IMR-90 (cell line): ENCODE measurements at regions not wholly inside any gene's neighbourhood (a gene's known extent, or its start where the extent isn't known, plus 50 kb on each side); places are given as distances from the start of the nearest gene placed in this dataset.
A peak's percentile ranks its signal among the peaks of the same experiment; 100 is the strongest.

Experiments
- ATAC-seq: fragments of 200-7000 bp; cut with Tn5 transposase; 2 replicates; pipeline ENCODE4 v1.9.1; 2020; ENCODE audit warnings: low read depth, mild to moderate bottlenecking, moderate library complexity
- BruUV-seq: library from RNA; stranded (reverse); fragments of 400-500 nt; replicated peaks from 2 replicates; lab custom pipeline; 2021; lab: Mats Ljungman, UMichigan
- CTCF ChIA-PET: fragments of 300-600 bp; formaldehyde crosslinking; extraction: SDS; loops from one replicate; lab custom pipeline; 2021; ENCODE audit warnings: antibody characterized with exemption; lab: Yijun Ruan, JAX
- POLR2A ChIA-PET: fragments of 300-600 bp; sonication (Branson Sonifier 250); formaldehyde crosslinking; loops from one replicate; lab custom pipeline; 2022; ENCODE audit warnings: antibody characterized with exemption; ENCODE audit not compliant: unreplicated experiment; lab: Charles Lee
- DNase-seq: peaks from one replicate; pipeline ENCODE4 v3.0.0; 2013
- H2AFZ ChIP-seq: replicated peaks from 2 replicates; pipeline ENCODE3; 2013; ENCODE audit warnings: low read length, mild to moderate bottlenecking; ENCODE audit not compliant: poor library complexity
- H2AK5ac ChIP-seq: 2 replicates; pipeline ENCODE4 v1.6.1; 2013; ENCODE audit warnings: low read depth, low read length, inconsistent platforms
- H2AK9ac ChIP-seq: replicated peaks from 2 replicates; pipeline ENCODE3; 2013; ENCODE audit warnings: mild to moderate bottlenecking, low read depth, low read length, moderate library complexity; ENCODE audit not compliant: poor library complexity
- H2BK120ac ChIP-seq: 2 replicates; pipeline ENCODE4 v1.6.1; 2013; ENCODE audit warnings: low read depth, low read length, inconsistent platforms
- H2BK15ac ChIP-seq: 3 replicates; pipeline ENCODE4 v1.6.1; 2013; ENCODE audit warnings: low read depth, low read length, inconsistent platforms
- H2BK20ac ChIP-seq: 2 replicates; pipeline ENCODE4 v1.6.1; 2013; ENCODE audit warnings: low read depth, mild to moderate bottlenecking, inconsistent platforms, low read length, moderate library complexity
- H2BK5ac ChIP-seq: 2 replicates; pipeline ENCODE4 v1.6.1; 2013; ENCODE audit warnings: mild to moderate bottlenecking, low read depth, low read length, inconsistent platforms; ENCODE audit not compliant: poor library complexity, severe bottlenecking
- H3K14ac ChIP-seq: replicated peaks from 2 replicates; pipeline ENCODE4 v1.6.1; 2013; ENCODE audit warnings: low read depth, low read length, inconsistent platforms
- H3K18ac ChIP-seq: 2 replicates; pipeline ENCODE4 v1.6.1; 2013; ENCODE audit warnings: low read depth, low read length, control low read depth
- H3K23ac ChIP-seq: 2 replicates; pipeline ENCODE4 v1.6.1; 2013; ENCODE audit warnings: low read depth, low read length, inconsistent platforms
- H3K27ac ChIP-seq: 2 replicates; pipeline ENCODE4 v1.5.1; 2013; ENCODE audit warnings: mild to moderate bottlenecking, control low read depth, low read length; ENCODE audit not compliant: insufficient read depth
- H3K27me3 ChIP-seq: 2 replicates; pipeline ENCODE4 v1.6.1; 2013; ENCODE audit warnings: low read length; ENCODE audit not compliant: control insufficient read depth, insufficient read depth
- H3K36me3 ChIP-seq: 2 replicates; pipeline ENCODE4 v1.6.1; 2013; ENCODE audit warnings: low read length, mixed read lengths; ENCODE audit not compliant: control insufficient read depth, insufficient read depth
- H3K4ac ChIP-seq: 2 replicates; pipeline ENCODE4 v1.6.1; 2013; ENCODE audit warnings: low read depth, low read length, inconsistent platforms
- H3K4me1 ChIP-seq: 2 replicates; pipeline ENCODE4 v1.6.1; 2013; ENCODE audit warnings: low read length, mixed read lengths; ENCODE audit not compliant: control insufficient read depth, insufficient read depth
- H3K4me2 ChIP-seq: 2 replicates; pipeline ENCODE4 v1.6.1; 2013; ENCODE audit warnings: low read depth, mild to moderate bottlenecking, control low read depth, low read length, moderate library complexity
- H3K4me3 ChIP-seq: 2 replicates; pipeline ENCODE4 v1.5.1; 2013; ENCODE audit warnings: low read depth, mild to moderate bottlenecking, control low read depth, low read length, moderate library complexity; ENCODE audit not compliant: insufficient read depth
- H3K56ac ChIP-seq: 2 replicates; pipeline ENCODE4 v1.6.1; 2013; ENCODE audit warnings: low read length, inconsistent platforms; ENCODE audit not compliant: insufficient read depth; ENCODE audit errors: extremely low read depth
- H3K79me1 ChIP-seq, 2 experiments: 2 replicates each; pipeline ENCODE4 v1.6.1; 2013; ENCODE audit warnings: low read length in 2 of 2, inconsistent platforms in 1 of 2, low read depth in 1 of 2
- H3K9ac ChIP-seq: 2 replicates; pipeline ENCODE4 v1.6.1; 2013; ENCODE audit warnings: low read depth, low read length, control low read depth
- H3K9me1 ChIP-seq: 2 replicates; pipeline ENCODE4 v1.6.1; 2013; ENCODE audit warnings: low read length, inconsistent platforms; ENCODE audit not compliant: insufficient read depth
- H3K9me3 ChIP-seq: 2 replicates; pipeline ENCODE4 v1.6.1; 2013; ENCODE audit warnings: low read length; ENCODE audit not compliant: control insufficient read depth, insufficient read depth
- H4K20me1 ChIP-seq: 2 replicates; pipeline ENCODE4 v1.6.1; 2013; ENCODE audit warnings: low read length, inconsistent platforms; ENCODE audit not compliant: insufficient read depth
- H4K5ac ChIP-seq: 2 replicates; pipeline ENCODE4 v1.6.1; 2013; ENCODE audit warnings: mild to moderate bottlenecking, low read depth, low read length, control low read depth
- H4K8ac ChIP-seq, 2 experiments: 2 replicates each; pipeline ENCODE4 v1.6.1; 2013; ENCODE audit warnings: low read depth in 2 of 2, low read length in 2 of 2, control low read depth in 1 of 2, inconsistent platforms in 1 of 2
- H4K91ac ChIP-seq: 2 replicates; pipeline ENCODE4 v1.6.1; 2013; ENCODE audit warnings: low read depth, low read length, inconsistent platforms; ENCODE audit not compliant: insufficient read depth
- CEBPB ChIP-seq: IDR thresholded peaks from 2 replicates; pipeline ENCODE4 v1.6.1; 2012; ENCODE audit warnings: low read depth, low read length, improper control_type of control experiment
- FOS ChIP-seq: fragments of 150-350 bp; IDR thresholded peaks from 2 replicates; pipeline ENCODE4 v1.6.1; 2016; ENCODE audit warnings: low read depth, low read length
- MAZ ChIP-seq: IDR thresholded peaks from 2 replicates; pipeline ENCODE4 v1.6.1; 2012; ENCODE audit warnings: low read depth, mild to moderate bottlenecking, low read length, improper control_type of control experiment, moderate library complexity, borderline replicate concordance
- NFE2L2 ChIP-seq: fragments of 150-350 bp; IDR thresholded peaks from 2 replicates; pipeline ENCODE4 v1.6.1; 2016; ENCODE audit warnings: low read depth, mild to moderate bottlenecking, low read length
- POLR2A ChIP-seq: IDR thresholded peaks from 2 replicates; pipeline ENCODE4 v1.6.1; 2012; ENCODE audit warnings: mild to moderate bottlenecking, low read depth, low read length
- RAD21 ChIP-seq: IDR thresholded peaks from 2 replicates; pipeline ENCODE4 v1.6.1; 2012; ENCODE audit warnings: low read length, improper control_type of control experiment
- RCOR1 ChIP-seq: IDR thresholded peaks from 2 replicates; pipeline ENCODE4 v1.6.1; 2012; ENCODE audit warnings: mild to moderate bottlenecking, low read length, improper control_type of control experiment; ENCODE audit not compliant: insufficient replicate concordance
- WGBS, 2 experiments: methylation state at CpG; one replicate each; pipeline versions ENCODE4 v1.1.5 to v1.1.7; 2013; ENCODE audit warnings: missing lambda C conversion rate in 2 of 2; ENCODE audit not compliant: insufficient read length in 1 of 2; ENCODE audit errors: extremely low coverage in 2 of 2; 5-methylcytosine and 5-hydroxymethylcytosine counted together
- dilution Hi-C: fragments of 300-500 bp; cut with HindIII; formaldehyde crosslinking; loops from one replicate; pipeline ENCODE4 v1.14.3; 2018; ENCODE audit warnings: low sequenced_read_pairs; ENCODE audit not compliant: unreplicated experiment
- in situ Hi-C: fragments of 300-500 bp; cut with MboI; formaldehyde crosslinking; loops from 3 replicates; pipeline ENCODE4 v1.14.3; 2019; ENCODE audit warnings: low sequenced_read_pairs, inconsistent platforms, mixed read lengths
- intact Hi-C: fragments of 100-400 bp; cut with micrococcal nuclease; formaldehyde crosslinking; loops from 2 replicates; pipeline ENCODE4 v1.10.0; 2022
- TF ChIP-seq, protein P1 (sequence below): fragments of 150-350 bp; IDR thresholded peaks from 2 replicates; pipeline ENCODE4 v1.6.1; 2016; ENCODE audit warnings: low read depth, mild to moderate bottlenecking, low read length, moderate library complexity, borderline replicate concordance
- TF ChIP-seq, protein P2 (sequence below): conservative IDR thresholded peaks from 2 replicates; pipeline ENCODE4 v1.5.1; 2012; ENCODE audit warnings: mild to moderate bottlenecking, low read depth, low read length, improper control_type of control experiment

DNA sequence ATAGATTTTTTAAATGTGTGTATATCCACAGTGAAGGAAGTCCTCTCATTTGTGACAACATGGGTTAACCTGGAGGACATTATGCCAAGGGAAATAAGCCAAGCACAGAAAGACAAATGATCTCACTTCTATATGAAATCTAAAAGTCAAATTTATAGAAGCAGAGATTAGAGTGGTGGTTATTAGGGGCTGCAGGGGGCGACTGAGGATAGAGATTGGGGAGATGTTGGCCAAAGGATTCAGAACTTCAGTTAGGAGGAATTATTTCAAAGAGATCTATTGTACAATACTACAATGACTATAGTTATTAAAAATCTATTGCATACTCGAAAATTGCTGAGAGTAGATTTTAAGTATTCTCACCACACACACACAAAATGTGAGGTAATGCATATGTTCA, 252.4 kb upstream of the SLC39A10 start:
- no peak overlapping the region for H3K4ac ChIP-seq
- H3K27me3 ChIP-seq = no peaks in the 10 kb centered on the region
- H2BK5ac ChIP-seq = peak overlapping the region; percentile 1
- 0 out of 2 replicates have a peak, but pooled peaks cover 1% of the 10 kb centered on the region for H3K9me3 ChIP-seq
- H3K36me3 ChIP-seq = no peaks in the 10 kb centered on the region
- H4K20me1 ChIP-seq = no peaks in the 10 kb centered on the region
- H2BK15ac ChIP-seq = no peak overlapping the region
- intact Hi-C loops = loop anchor here (2.0 to 10.0 kb wide), 2 partner anchors 256 to 520 kb away; no protein-coding TSS in a partner anchor
- no peak overlapping the region for H3K23ac ChIP-seq
- TF ChIP-seq, protein P1, sequence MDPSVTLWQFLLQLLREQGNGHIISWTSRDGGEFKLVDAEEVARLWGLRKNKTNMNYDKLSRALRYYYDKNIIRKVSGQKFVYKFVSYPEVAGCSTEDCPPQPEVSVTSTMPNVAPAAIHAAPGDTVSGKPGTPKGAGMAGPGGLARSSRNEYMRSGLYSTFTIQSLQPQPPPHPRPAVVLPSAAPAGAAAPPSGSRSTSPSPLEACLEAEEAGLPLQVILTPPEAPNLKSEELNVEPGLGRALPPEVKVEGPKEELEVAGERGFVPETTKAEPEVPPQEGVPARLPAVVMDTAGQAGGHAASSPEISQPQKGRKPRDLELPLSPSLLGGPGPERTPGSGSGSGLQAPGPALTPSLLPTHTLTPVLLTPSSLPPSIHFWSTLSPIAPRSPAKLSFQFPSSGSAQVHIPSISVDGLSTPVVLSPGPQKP = no peak
- TF ChIP-seq, protein P2, sequence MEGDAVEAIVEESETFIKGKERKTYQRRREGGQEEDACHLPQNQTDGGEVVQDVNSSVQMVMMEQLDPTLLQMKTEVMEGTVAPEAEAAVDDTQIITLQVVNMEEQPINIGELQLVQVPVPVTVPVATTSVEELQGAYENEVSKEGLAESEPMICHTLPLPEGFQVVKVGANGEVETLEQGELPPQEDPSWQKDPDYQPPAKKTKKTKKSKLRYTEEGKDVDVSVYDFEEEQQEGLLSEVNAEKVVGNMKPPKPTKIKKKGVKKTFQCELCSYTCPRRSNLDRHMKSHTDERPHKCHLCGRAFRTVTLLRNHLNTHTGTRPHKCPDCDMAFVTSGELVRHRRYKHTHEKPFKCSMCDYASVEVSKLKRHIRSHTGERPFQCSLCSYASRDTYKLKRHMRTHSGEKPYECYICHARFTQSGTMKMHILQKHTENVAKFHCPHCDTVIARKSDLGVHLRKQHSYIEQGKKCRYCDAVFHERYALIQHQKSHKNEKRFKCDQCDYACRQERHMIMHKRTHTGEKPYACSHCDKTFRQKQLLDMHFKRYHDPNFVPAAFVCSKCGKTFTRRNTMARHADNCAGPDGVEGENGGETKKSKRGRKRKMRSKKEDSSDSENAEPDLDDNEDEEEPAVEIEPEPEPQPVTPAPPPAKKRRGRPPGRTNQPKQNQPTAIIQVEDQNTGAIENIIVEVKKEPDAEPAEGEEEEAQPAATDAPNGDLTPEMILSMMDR = peak; percentile 32; the same call in 1 of the 2 replicates
- TF ChIP-seq MAZ (no peak), FOS (no peak), CEBPB (no peak), NFE2L2 (no peak), POLR2A (no peak), RCOR1 (no peak), RAD21 (peak; percentile 27)
- no peak for ATAC-seq
- dilution Hi-C loops = no loop called here
- ChIA-PET CTCF (no interaction called here), POLR2A (no interaction called here)
- peaks cover 6% of the 10 kb centered on the region for H3K4me1 ChIP-seq
- H2BK20ac ChIP-seq = no peak overlapping the region
- no peak overlapping the region for H3K9ac ChIP-seq
- H3K4me3 ChIP-seq = no peak overlapping the region
- WGBS, 2 experiments = no CpG with 5 or more reads among the region's 2 CpGs
- no peak overlapping the region for H3K56ac ChIP-seq
- H4K91ac ChIP-seq = no peak overlapping the region
- H2BK120ac ChIP-seq = no peak overlapping the region
- no peak overlapping the region for H4K8ac ChIP-seq
- no peak overlapping the region for H4K5ac ChIP-seq
- no peak overlapping the region; the same call in 1 of the 2 replicates for H3K18ac ChIP-seq
- H3K4me2 ChIP-seq = no peak overlapping the region
- no peak overlapping the region for H2AFZ ChIP-seq
- H3K14ac ChIP-seq = no peak overlapping the region
- no peaks in the 10 kb centered on the region for H3K9me1 ChIP-seq
- no peak overlapping the region for H2AK9ac ChIP-seq
- in situ Hi-C loops = no loop called here
- no peak overlapping the region for H3K27ac ChIP-seq
- no peaks in the 10 kb centered on the region for H3K79me1 ChIP-seq
- H2AK5ac ChIP-seq = no peak overlapping the region
- no TSS peak for BruUV-seq
- DNase-seq = no peak
